ENCODE measurements at regions not wholly inside any gene's neighbourhood (a gene's known extent, or its start where the extent isn't known, plus 50 kb on each side); places are given as distances from the start of the nearest gene placed in this dataset.
"Not testable (repeated sequence)": the region's sequence is repeated elsewhere in the genome, so short reads cannot be mapped to it uniquely, and the experiment has no call there.

GRCh38 chr15:26287381-26287780 is 424.3 kb upstream of the ATP10A start:
- Histone ChIP-seq H3K4me1 (ENCODE audit: insufficient read depth, low read length) (no peaks in the 10 kb centered on the region), H3K9me3 (ENCODE audit: low read length) (peaks cover 5% of the 10 kb centered on the region), H3K36me3 (ENCODE audit: insufficient read depth, low read length) (no peaks in the 10 kb centered on the region), H3K27ac (ENCODE audit: low read depth, low read length) (no peak overlapping the region), H3K4me3 (ENCODE audit: low read length) (no peak overlapping the region), H3K27me3 (ENCODE audit: insufficient read depth, low read length, poor library complexity, severe bottlenecking) (no peaks in the 10 kb centered on the region)
- no peaks in the 10 kb centered on the region for H3K27me3 Mint-ChIP-seq
- H3K4me3 Mint-ChIP-seq = no peak overlapping the region
- H3K36me3 Mint-ChIP-seq = peaks cover 0 to 1% (median 0%) of the 10 kb centered on the region in 3 donors
- DNase-seq = no peak
- no peak overlapping the region for H3K27ac Mint-ChIP-seq
- CTCF ChIA-PET = no interaction called here
- H3K4me1 Mint-ChIP-seq = no peaks in the 10 kb centered on the region
- POLR2A ChIA-PET = no interaction called here
- peaks cover 13 to 29% (median 21%) of the 10 kb centered on the region in 5 donors for H3K9me3 Mint-ChIP-seq

GRCh38 chr15:26280281-26280680 is 417.2 kb upstream of the ATP10A start:
- Mint-ChIP-seq H3K4me1 (no peaks in the 10 kb centered on the region), H3K4me3 (no peak overlapping the region), H3K9me3 (peaks cover 2 to 16% (median 4%) of the 10 kb centered on the region in 5 donors), H3K27me3 (no peaks in the 10 kb centered on the region), H3K27ac (no peak overlapping the region), H3K36me3 (no peaks in the 10 kb centered on the region)
- Histone ChIP-seq H3K4me1 (ENCODE audit: insufficient read depth, low read length) (no peaks in the 10 kb centered on the region), H3K9me3 (ENCODE audit: low read length) (no peaks in the 10 kb centered on the region), H3K27me3 (ENCODE audit: insufficient read depth, low read length, poor library complexity, severe bottlenecking) (no peaks in the 10 kb centered on the region), H3K36me3 (ENCODE audit: insufficient read depth, low read length) (no peaks in the 10 kb centered on the region), H3K27ac (ENCODE audit: low read depth, low read length) (no peak overlapping the region), H3K4me3 (ENCODE audit: low read length) (no peak overlapping the region)
- CTCF ChIA-PET = no interaction called here
- DNase-seq = no peak
- POLR2A ChIA-PET = no interaction called here

DNA sequence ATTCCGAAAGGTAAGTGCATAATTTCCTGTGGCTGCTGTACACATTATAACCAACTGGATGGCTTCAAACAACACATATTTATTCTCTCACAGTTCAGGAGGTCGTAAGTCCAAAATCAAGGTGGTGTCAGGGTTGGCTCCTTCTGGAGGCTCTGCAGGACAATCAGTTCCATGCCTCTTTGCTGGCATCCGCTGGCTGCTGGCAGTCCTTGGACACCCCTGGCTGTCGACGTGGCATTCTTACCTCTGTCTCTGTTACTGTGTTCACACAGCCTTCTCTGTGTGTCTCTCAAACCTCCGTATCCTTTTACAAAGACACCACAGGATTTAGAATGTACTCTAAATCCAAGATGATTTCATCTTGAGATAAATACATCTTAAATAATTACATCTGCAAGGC is 398.8 kb upstream of the ATP10A start:
- H3K9me3 Mint-ChIP-seq = peaks cover 0 to 10% (median 3%) of the 10 kb centered on the region in 5 donors
- no peak overlapping the region for H3K27ac ChIP-seq (ENCODE audit: low read depth, low read length)
- CTCF ChIA-PET = no interaction called here
- no peak overlapping the region for H3K27ac Mint-ChIP-seq
- H3K36me3 ChIP-seq (ENCODE audit: insufficient read depth, low read length) = no peaks in the 10 kb centered on the region
- H3K4me1 ChIP-seq (ENCODE audit: insufficient read depth, low read length) = no peaks in the 10 kb centered on the region
- H3K36me3 Mint-ChIP-seq = no peaks in the 10 kb centered on the region
- no peak overlapping the region for H3K4me3 ChIP-seq (ENCODE audit: low read length)
- H3K4me1 Mint-ChIP-seq = no peaks in the 10 kb centered on the region
- H3K9me3 ChIP-seq (ENCODE audit: low read length) = no peaks in the 10 kb centered on the region
- peaks cover 3 to 6% of the 10 kb centered on the region in 2 donors for H3K27me3 Mint-ChIP-seq
- no peak overlapping the region for H3K4me3 Mint-ChIP-seq
- POLR2A ChIA-PET = no interaction called here
- no peak for DNase-seq
- H3K27me3 ChIP-seq (ENCODE audit: insufficient read depth, low read length, poor library complexity, severe bottlenecking) = no peaks in the 10 kb centered on the region

DNA sequence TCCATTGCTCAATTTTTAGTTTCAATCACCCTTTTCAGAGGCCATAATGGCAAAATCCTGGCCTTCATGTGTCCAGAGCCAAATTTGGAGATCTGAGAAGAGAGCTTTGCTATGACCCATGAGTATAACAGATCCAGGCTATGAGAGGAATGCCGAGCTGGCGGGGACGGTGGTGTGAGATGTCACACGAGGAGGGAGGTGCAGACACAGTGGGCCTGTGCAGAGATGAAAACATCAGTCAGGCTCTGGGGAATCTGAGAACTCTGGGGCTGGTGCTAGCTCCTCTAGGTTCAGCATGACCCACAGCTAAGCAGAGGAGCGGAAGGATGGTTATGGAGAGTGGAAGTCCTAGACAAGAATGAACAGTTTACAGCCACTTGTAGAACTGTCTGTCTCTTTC is 398.3 kb upstream of the ATP10A start:
- H3K4me3 Mint-ChIP-seq = no peak overlapping the region
- no peak for DNase-seq
- Histone ChIP-seq H3K27me3 (ENCODE audit: insufficient read depth, low read length, poor library complexity, severe bottlenecking) (no peaks in the 10 kb centered on the region), H3K27ac (ENCODE audit: low read depth, low read length) (no peak overlapping the region), H3K36me3 (ENCODE audit: insufficient read depth, low read length) (no peaks in the 10 kb centered on the region), H3K4me1 (ENCODE audit: insufficient read depth, low read length) (no peaks in the 10 kb centered on the region), H3K4me3 (ENCODE audit: low read length) (no peak overlapping the region), H3K9me3 (ENCODE audit: low read length) (no peaks in the 10 kb centered on the region)
- H3K27me3 Mint-ChIP-seq = peaks cover 5 to 6% of the 10 kb centered on the region in 2 donors
- H3K36me3 Mint-ChIP-seq = no peaks in the 10 kb centered on the region
- ChIA-PET POLR2A (no interaction called here), CTCF (no interaction called here)
- peaks cover 0 to 9% (median 3%) of the 10 kb centered on the region in 5 donors for H3K9me3 Mint-ChIP-seq
- H3K27ac Mint-ChIP-seq = no peak overlapping the region
- H3K4me1 Mint-ChIP-seq = no peaks in the 10 kb centered on the region

- Mint-ChIP-seq H3K4me1 (no peaks in the 10 kb centered on the region), H3K27me3 (peaks cover 5 to 6% of the 10 kb centered on the region in 2 donors), H3K4me3 (no peak overlapping the region), H3K9me3 (peaks cover 0 to 9% (median 4%) of the 10 kb centered on the region in 5 donors), H3K27ac (no peak overlapping the region), H3K36me3 (no peaks in the 10 kb centered on the region)
- H3K9me3 ChIP-seq (ENCODE audit: low read length) = no peaks in the 10 kb centered on the region
- no peak overlapping the region for H3K4me3 ChIP-seq (ENCODE audit: low read length)
- ChIA-PET POLR2A (no interaction called here), CTCF (no interaction called here)
- no peaks in the 10 kb centered on the region for H3K27me3 ChIP-seq (ENCODE audit: insufficient read depth, low read length, poor library complexity, severe bottlenecking)
- DNase-seq = peak in 1 of 5 donors; percentile 12
- no peaks in the 10 kb centered on the region for H3K4me1 ChIP-seq (ENCODE audit: insufficient read depth, low read length)
- H3K27ac ChIP-seq (ENCODE audit: low read depth, low read length) = no peak overlapping the region
- H3K36me3 ChIP-seq (ENCODE audit: insufficient read depth, low read length) = no peaks in the 10 kb centered on the region
These were observed 397.5 kb upstream of the ATP10A start for GRCh38 chr15:26260517-26261133.

DNA sequence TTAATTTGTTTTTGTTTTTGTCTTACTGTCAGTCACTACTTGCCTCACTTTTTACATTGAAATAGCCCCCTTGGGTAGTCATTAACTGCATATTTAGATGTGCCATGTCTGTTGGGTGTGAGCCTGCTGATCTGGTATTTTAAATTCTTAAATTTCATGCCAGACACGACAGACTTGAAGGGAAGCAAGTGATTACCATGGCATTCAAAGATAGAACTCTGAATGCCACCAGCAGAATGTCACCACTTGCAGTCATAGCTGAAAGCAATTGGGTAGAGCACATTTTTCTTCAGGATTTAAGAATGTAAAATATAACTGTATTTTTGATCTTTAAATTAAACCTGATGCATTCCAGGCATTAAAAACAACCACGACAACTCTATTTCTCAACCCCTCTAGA is 396.5 kb upstream of the ATP10A start:
- Mint-ChIP-seq H3K4me1 (no peaks in the 10 kb centered on the region), H3K4me3 (no peak overlapping the region), H3K27ac (no peak overlapping the region), H3K27me3 (peaks cover 5 to 6% of the 10 kb centered on the region in 2 donors), H3K9me3 (peaks cover 5 to 11% (median 8%) of the 10 kb centered on the region in 5 donors), H3K36me3 (no peaks in the 10 kb centered on the region)
- no peak for DNase-seq
- Histone ChIP-seq H3K9me3 (ENCODE audit: low read length) (no peaks in the 10 kb centered on the region), H3K27me3 (ENCODE audit: insufficient read depth, low read length, poor library complexity, severe bottlenecking) (no peaks in the 10 kb centered on the region), H3K4me1 (ENCODE audit: insufficient read depth, low read length) (no peaks in the 10 kb centered on the region), H3K27ac (ENCODE audit: low read depth, low read length) (no peak overlapping the region), H3K4me3 (ENCODE audit: low read length) (no peak overlapping the region), H3K36me3 (ENCODE audit: insufficient read depth, low read length) (no peaks in the 10 kb centered on the region)
- ChIA-PET CTCF (no interaction called here), POLR2A (no interaction called here)

GRCh38 chr15:26244782-26245181 is 381.7 kb upstream of the ATP10A start:
- H3K27me3 ChIP-seq (ENCODE audit: insufficient read depth, low read length, poor library complexity, severe bottlenecking); DNase-seq; H3K4me1 Mint-ChIP-seq; CTCF ChIA-PET; H3K9me3 ChIP-seq (ENCODE audit: low read length); H3K27me3 Mint-ChIP-seq; H3K27ac Mint-ChIP-seq; H3K27ac ChIP-seq (ENCODE audit: low read depth, low read length); H3K4me3 ChIP-seq (ENCODE audit: low read length); H3K4me1 ChIP-seq (ENCODE audit: insufficient read depth, low read length); H3K36me3 ChIP-seq (ENCODE audit: insufficient read depth, low read length); POLR2A ChIA-PET; H3K36me3 Mint-ChIP-seq: not testable (repeated sequence)
- H3K9me3 Mint-ChIP-seq = peaks cover 6 to 14% (median 9%) of the 10 kb centered on the region in 5 donors
- peak overlapping the region in 1 of 7 donors; percentile 77 for H3K4me3 Mint-ChIP-seq

- no peak overlapping the region for H3K27ac ChIP-seq (ENCODE audit: low read depth, low read length)
- Mint-ChIP-seq H3K27me3 (no peaks in the 10 kb centered on the region), H3K36me3 (no peaks in the 10 kb centered on the region), H3K4me1 (no peaks in the 10 kb centered on the region), H3K9me3 (peaks cover 5 to 12% (median 9%) of the 10 kb centered on the region in 5 donors), H3K27ac (no peak overlapping the region), H3K4me3 (no peak overlapping the region)
- H3K4me3 ChIP-seq (ENCODE audit: low read length) = no peak overlapping the region
- DNase-seq = no peak
- H3K9me3 ChIP-seq (ENCODE audit: low read length) = no peaks in the 10 kb centered on the region
- H3K27me3 ChIP-seq (ENCODE audit: insufficient read depth, low read length, poor library complexity, severe bottlenecking) = no peaks in the 10 kb centered on the region
- no peaks in the 10 kb centered on the region for H3K36me3 ChIP-seq (ENCODE audit: insufficient read depth, low read length)
- ChIA-PET POLR2A (no interaction called here), CTCF (no interaction called here)
- H3K4me1 ChIP-seq (ENCODE audit: insufficient read depth, low read length) = no peaks in the 10 kb centered on the region
These were observed 380.3 kb upstream of the ATP10A start for GRCh38 chr15:26243382-26243781.

Data from CD8-positive, alpha-beta memory T cell (primary cell).